HEK293T (cell line): ENCODE measurements at regions not wholly inside any gene's neighbourhood (a gene's known extent, or its start where the extent isn't known, plus 50 kb on each side); places are given as distances from the start of the nearest gene placed in this dataset.

ENCODE experiments used
- BHLHE40 ChIP-seq: fragments of 450-650 bp; IDR thresholded peaks from 2 replicates; pipeline ENCODE4 v1.6.1; 2016; ENCODE audit warnings: mild to moderate bottlenecking, moderate library complexity, borderline replicate concordance
- CTBP1 ChIP-seq: fragments of 450-650 bp; IDR thresholded peaks from 2 replicates; pipeline ENCODE4 v1.6.1; 2016; ENCODE audit warnings: borderline replicate concordance
- ELF4 ChIP-seq: fragments of 450-650 bp; IDR thresholded peaks from 2 replicates; pipeline ENCODE4 v1.6.1; 2017; ENCODE audit warnings: antibody characterized with exemption
- FOXA1 ChIP-seq: fragments of 450-650 bp; IDR thresholded peaks from 2 replicates; pipeline ENCODE4 v1.6.1; 2016; ENCODE audit warnings: mild to moderate bottlenecking
- FOXK2 ChIP-seq: fragments of 450-650 bp; IDR thresholded peaks from 2 replicates; pipeline ENCODE4 v1.6.1; 2016; ENCODE audit warnings: mild to moderate bottlenecking
- FOXM1 ChIP-seq: fragments of 450-650 bp; IDR thresholded peaks from 2 replicates; pipeline ENCODE4 v1.6.1; 2017; ENCODE audit warnings: mild to moderate bottlenecking, borderline replicate concordance
- HDGF ChIP-seq: fragments of 450-650 bp; IDR thresholded peaks from 2 replicates; pipeline ENCODE4 v1.6.1; 2017; ENCODE audit warnings: antibody characterized with exemption, borderline replicate concordance
- PKNOX1 ChIP-seq: fragments of 450-650 bp; IDR thresholded peaks from 2 replicates; pipeline ENCODE4 v1.6.1; 2016
- SP1 ChIP-seq: fragments of 450-650 bp; IDR thresholded peaks from 2 replicates; pipeline ENCODE4 v1.6.1; 2017
- SUZ12 ChIP-seq: fragments of 450-650 bp; IDR thresholded peaks from 2 replicates; pipeline ENCODE4 v1.6.1; 2016; ENCODE audit warnings: mild to moderate bottlenecking
- TARDBP ChIP-seq: fragments of 450-650 bp; IDR thresholded peaks from 2 replicates; pipeline ENCODE4 v1.6.1; 2016

- TF ChIP-seq FOXM1, result no peak
- TF ChIP-seq TARDBP, result no peak
- TF ChIP-seq ELF4, result no peak
- TF ChIP-seq SP1, result no peak
- no peak for TF ChIP-seq SUZ12
- TF ChIP-seq HDGF, result no peak
- no peak for TF ChIP-seq CTBP1
- no peak for TF ChIP-seq PKNOX1
- TF ChIP-seq BHLHE40, result no peak
- TF ChIP-seq FOXA1, result no peak
- TF ChIP-seq FOXK2, result no peak
Measured at GRCh38 chr1:234720709-234721441, 110.9 kb upstream of the IRF2BP2 start.
